ENCODE measurements at regions not wholly inside any gene's neighbourhood (a gene's known extent, or its start where the extent isn't known, plus 50 kb on each side); places are given as distances from the start of the nearest gene placed in this dataset.

DNA sequence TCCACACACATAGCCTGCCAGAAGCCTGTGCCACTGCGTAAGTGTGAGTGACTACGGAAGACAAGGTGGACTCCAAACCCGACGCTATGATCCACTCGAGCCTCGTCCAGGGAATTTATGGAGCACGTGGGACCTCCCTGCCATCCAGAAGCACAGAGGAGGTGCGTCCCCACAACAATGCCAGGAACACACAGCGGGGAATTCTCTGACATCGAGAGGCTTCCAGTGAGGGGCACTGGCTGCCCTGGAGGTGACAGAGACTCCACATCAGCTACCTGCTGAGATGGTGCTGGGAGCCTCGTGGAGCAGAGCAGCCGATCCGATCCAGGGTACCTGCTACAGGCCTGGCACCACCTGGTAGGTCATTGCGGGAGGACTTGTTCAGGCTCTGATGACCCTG is 72.2 kb upstream of the INSIG1 start:
- TF ChIP-seq, protein P1, sequence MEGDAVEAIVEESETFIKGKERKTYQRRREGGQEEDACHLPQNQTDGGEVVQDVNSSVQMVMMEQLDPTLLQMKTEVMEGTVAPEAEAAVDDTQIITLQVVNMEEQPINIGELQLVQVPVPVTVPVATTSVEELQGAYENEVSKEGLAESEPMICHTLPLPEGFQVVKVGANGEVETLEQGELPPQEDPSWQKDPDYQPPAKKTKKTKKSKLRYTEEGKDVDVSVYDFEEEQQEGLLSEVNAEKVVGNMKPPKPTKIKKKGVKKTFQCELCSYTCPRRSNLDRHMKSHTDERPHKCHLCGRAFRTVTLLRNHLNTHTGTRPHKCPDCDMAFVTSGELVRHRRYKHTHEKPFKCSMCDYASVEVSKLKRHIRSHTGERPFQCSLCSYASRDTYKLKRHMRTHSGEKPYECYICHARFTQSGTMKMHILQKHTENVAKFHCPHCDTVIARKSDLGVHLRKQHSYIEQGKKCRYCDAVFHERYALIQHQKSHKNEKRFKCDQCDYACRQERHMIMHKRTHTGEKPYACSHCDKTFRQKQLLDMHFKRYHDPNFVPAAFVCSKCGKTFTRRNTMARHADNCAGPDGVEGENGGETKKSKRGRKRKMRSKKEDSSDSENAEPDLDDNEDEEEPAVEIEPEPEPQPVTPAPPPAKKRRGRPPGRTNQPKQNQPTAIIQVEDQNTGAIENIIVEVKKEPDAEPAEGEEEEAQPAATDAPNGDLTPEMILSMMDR (conservative IDR thresholded peaks at IDR 0.05; ENCODE audit: low read depth in 2 of 2) = no peak
- no peak for TF ChIP-seq EZH2phosphoT487 (IDR thresholded peaks at IDR 0.05; ENCODE audit: unreplicated experiment)
- no peak for TF ChIP-seq EZH2 (IDR thresholded peaks at IDR 0.05; ENCODE audit: low read depth, unreplicated experiment)
- no peak for TF ChIP-seq POLR2AphosphoS5 (IDR thresholded peaks at IDR 0.05; ENCODE audit: low read depth)
- TF ChIP-seq, protein P2, sequence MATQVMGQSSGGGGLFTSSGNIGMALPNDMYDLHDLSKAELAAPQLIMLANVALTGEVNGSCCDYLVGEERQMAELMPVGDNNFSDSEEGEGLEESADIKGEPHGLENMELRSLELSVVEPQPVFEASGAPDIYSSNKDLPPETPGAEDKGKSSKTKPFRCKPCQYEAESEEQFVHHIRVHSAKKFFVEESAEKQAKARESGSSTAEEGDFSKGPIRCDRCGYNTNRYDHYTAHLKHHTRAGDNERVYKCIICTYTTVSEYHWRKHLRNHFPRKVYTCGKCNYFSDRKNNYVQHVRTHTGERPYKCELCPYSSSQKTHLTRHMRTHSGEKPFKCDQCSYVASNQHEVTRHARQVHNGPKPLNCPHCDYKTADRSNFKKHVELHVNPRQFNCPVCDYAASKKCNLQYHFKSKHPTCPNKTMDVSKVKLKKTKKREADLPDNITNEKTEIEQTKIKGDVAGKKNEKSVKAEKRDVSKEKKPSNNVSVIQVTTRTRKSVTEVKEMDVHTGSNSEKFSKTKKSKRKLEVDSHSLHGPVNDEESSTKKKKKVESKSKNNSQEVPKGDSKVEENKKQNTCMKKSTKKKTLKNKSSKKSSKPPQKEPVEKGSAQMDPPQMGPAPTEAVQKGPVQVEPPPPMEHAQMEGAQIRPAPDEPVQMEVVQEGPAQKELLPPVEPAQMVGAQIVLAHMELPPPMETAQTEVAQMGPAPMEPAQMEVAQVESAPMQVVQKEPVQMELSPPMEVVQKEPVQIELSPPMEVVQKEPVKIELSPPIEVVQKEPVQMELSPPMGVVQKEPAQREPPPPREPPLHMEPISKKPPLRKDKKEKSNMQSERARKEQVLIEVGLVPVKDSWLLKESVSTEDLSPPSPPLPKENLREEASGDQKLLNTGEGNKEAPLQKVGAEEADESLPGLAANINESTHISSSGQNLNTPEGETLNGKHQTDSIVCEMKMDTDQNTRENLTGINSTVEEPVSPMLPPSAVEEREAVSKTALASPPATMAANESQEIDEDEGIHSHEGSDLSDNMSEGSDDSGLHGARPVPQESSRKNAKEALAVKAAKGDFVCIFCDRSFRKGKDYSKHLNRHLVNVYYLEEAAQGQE (IDR thresholded peaks at IDR 0.05; ENCODE audit: unreplicated experiment) = no peak
- no peak for TF ChIP-seq CREB1 (CRISPR knock-in tag; IDR thresholded peaks at IDR 0.05; ENCODE audit: low read depth)
- TF ChIP-seq JUNB (IDR thresholded peaks at IDR 0.05; ENCODE audit: unreplicated experiment) = no peak
- TF ChIP-seq, protein P3, sequence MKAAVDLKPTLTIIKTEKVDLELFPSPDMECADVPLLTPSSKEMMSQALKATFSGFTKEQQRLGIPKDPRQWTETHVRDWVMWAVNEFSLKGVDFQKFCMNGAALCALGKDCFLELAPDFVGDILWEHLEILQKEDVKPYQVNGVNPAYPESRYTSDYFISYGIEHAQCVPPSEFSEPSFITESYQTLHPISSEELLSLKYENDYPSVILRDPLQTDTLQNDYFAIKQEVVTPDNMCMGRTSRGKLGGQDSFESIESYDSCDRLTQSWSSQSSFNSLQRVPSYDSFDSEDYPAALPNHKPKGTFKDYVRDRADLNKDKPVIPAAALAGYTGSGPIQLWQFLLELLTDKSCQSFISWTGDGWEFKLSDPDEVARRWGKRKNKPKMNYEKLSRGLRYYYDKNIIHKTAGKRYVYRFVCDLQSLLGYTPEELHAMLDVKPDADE (IDR thresholded peaks at IDR 0.05) = no peak
- no peak for TF ChIP-seq STAT1 (IDR thresholded peaks at IDR 0.05; ENCODE audit: unreplicated experiment)

Measured in GM23338 (cell line).